GM19372 (cell line): ENCODE measurements at regions not wholly inside any gene's neighbourhood (a gene's known extent, or its start where the extent isn't known, plus 50 kb on each side); places are given as distances from the start of the nearest gene placed in this dataset.
"Not testable (repeated sequence)": the region's sequence is repeated elsewhere in the genome, so short reads cannot be mapped to it uniquely, and the experiment has no call there.

ENCODE experiments used
- ATAC-seq: cut with Tn5 transposase; IDR thresholded peaks from one replicate; pipeline ENCODE4 v1.9.1; 2021; ENCODE audit warnings: mild to moderate bottlenecking, low read depth, moderate library complexity; ENCODE audit not compliant: unreplicated experiment

DNA sequence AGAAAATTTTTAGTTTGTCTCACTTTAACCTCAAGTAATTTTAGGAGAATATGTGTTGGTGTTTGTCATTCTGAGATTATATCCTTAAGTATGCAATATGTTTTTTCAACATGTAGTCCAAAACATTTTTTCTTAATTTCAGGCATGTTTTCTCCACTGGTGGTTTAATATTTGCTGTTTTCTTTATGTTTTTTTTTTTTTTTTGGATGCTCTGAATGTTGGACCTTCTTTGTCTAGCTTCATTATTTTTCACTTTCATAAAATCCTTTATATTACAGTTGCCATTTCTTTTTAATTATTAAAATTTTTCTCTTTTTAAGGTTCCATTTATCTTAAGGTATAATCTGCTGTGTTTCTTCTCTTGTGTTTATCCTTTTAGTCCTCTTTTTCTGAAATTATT, 342.2 kb upstream of the DUSP10 start:
- no peak for ATAC-seq

DNA sequence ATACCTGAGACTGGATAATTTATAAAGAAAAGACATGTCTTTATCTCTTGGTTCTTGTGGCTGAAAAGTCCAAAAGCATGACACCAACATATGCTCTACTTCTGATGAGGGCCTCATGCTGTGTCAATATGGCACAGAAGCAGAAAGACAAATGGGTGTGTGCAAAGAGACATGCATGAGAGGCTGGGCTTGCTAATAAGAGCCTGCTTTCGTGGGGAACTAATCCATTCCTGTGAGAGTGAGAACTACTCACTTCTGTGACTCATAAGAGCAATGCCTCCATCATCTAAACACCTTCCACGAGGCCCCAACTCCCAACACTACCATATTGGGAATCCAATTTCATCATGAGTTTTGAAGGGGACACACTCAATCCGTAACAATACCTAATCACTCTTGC, 340.0 kb upstream of the DUSP10 start:
- ATAC-seq = no peak

DNA sequence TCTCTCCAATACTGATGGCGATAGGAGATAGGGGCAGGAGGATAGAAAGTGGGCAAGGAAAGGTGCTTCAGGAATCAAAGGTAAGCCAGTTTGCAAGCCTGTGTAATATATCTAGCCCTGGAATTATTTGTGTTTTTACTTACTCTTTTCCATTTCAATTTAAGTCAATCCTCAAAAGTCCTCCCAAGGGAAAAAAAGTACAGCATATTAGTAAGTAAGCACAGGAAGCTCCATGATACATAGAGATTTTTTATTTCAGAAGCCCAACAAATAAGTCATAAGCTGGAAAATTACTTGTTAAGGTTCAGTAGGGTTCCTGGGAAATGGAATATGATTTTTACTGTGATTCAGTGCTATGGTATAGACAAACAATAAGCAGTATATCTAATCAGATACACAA, 337.7 kb upstream of the DUSP10 start:
- ATAC-seq = no peak

DNA sequence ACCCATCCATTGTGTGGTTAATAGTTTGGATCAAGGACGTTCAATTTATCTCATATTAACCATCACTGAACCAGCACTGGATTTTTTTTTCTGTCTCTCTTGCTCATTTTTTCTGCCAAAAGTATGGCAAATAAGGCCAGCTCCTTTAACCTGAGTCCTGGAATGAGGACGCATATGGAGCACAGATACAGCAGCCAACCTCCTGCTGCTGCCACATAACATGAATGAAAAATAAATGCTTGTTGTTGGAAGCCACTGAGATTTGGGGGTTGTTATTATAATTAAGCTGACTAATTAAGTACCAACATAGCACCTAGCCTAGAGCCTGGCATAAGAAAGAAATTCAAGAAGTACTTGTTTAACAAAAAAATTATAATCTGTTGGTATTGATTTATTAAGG, 335.3 kb upstream of the DUSP10 start:
- ATAC-seq = no peak

DNA sequence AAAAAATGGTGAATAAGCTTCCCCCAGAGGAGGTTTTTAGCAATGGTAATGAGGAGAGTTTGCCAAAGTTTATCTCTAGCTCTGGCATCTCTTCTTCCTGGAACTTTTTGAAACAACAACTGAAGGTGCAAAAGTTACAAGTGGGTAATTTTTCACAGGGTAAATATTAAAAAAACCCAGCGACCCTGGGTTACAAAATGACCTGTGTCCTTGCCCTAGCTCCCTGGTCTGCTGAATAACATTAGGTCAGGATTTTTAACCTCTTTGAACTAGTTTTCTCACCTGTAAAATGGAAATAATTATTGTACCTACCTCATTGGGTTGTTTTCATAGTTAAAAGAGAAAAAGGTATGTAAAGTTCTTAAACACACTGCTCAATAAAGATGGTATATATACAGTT, 332.4 kb upstream of the DUSP10 start:
- ATAC-seq = no peak

DNA sequence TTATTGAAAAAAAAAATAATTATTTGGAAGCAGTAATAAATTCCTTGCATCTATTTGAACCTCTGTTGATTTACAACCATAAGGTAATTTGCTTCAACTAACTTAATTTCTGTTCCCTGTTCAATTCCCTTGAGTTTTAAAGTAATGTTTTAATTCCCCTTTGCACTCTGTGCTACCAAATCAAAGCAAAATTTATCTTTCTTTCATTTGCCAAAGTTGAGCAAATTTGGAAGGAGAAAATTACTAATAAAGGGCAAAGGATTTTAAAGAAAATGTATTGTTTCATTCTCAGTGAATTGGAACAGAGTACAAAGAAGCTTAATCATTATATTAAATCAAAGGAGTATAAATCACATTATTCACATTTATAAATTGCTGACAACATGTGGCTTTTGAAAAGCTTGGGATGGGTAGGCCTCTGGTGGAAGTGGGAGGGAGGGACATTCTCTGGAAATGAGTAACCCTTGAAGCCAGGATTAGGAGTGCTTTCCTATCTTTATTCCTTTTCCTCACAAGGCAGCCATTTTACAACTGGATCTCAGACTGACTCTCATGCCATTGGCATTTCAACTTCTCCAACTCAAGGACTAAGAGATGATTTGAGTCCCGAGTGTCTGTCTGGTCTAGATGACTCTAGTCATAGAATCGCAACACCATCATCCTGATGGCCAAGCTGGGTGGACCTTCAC, 331.6 kb upstream of the DUSP10 start:
- no peak for ATAC-seq

DNA sequence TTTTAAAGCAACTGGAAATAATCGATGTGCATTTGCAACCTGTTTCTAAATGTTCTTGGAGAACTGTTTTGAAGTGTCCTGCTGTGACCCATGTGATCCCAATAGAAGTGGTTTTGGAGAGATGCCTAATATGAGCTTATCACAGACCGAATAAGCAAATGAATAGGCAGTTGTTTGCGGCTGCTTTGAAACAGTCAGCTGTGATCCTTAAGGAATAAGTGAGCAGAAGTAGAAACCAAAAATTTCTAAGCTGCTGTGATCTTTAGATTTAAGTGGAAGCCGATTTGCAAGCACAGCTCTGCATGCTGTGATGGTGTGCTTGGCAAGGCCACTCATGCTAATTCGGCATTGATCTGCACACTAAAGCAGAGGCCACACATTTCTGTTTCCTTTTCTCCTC, 329.5 kb upstream of the DUSP10 start:
- ATAC-seq = no peak

DNA sequence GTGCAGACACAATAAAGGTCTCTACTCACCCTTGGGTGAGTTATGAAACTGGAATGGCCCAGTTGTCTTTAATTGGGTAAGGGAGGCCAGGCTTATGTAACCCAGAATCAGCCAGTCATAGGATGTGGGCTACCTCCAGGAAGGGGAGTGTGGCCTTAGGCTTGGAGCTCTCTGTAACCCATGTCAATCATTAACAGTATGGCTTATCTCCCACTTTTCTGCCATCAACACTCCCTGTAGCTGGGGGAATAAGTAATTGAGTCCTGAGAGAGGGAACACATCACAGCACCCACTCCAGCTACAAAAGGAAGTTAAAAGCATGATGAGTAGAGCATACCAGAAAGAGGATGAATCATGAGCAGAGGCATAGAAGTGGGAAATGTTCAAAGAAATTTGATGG, 327.0 kb upstream of the DUSP10 start:
- ATAC-seq = no peak

DNA sequence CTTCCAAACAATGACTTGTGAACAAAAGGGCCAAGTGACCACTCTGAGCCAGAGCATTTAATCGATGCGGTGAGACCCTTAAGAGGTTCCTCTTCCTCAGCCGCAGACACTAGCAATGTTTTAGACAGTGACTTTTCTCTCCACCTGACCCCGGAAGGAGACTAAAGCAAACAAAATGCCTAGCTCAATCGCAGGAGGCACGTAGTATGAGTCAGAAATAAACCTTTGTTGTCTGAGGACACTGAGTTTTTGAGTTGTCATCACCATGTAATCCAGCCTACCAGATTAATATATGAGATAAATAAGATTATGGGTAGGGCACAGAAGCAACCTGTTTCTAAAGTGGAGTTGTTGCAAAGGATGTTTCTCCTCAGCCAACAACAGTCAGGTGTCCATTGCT, 326.2 kb upstream of the DUSP10 start:
- no peak for ATAC-seq

DNA sequence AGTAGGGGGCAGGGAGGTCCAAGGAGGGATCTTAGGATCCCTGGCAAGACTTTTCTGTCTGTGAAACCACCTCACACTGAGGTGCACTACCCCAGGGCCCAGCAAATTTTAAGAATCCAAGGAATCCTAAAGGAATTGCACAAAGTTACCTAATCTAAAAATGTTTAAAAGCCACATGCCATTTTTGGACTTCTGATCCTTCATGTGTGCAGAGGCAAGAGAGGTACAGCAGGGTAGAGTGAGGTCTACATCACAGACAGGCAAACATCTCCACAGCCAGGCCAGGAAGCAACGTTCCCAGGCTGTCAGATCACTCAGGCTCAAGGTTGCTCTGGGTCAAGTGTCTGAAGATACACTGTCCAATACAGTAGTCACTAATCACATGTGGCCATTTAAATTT, 324.6 kb upstream of the DUSP10 start:
- ATAC-seq = no peak

DNA sequence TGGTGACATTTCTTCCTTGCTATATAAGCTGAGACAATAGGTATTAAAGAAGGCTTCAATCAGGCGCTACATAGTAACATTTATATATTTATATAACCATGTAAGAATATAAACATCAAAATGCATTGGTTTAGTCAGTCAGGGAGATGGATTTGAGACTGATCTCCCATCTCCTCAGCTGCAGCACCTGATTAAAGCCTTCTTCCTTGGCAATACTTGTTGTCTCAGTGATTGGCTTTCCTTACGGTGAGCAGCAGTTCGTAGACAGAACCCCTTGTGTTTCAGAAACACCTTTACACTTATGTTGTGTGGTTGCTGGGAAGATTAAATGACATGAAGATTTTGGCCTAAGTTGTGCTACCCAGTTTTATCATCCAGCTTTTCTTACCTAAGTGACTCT, 323.3 kb upstream of the DUSP10 start:
- ATAC-seq = no peak

DNA sequence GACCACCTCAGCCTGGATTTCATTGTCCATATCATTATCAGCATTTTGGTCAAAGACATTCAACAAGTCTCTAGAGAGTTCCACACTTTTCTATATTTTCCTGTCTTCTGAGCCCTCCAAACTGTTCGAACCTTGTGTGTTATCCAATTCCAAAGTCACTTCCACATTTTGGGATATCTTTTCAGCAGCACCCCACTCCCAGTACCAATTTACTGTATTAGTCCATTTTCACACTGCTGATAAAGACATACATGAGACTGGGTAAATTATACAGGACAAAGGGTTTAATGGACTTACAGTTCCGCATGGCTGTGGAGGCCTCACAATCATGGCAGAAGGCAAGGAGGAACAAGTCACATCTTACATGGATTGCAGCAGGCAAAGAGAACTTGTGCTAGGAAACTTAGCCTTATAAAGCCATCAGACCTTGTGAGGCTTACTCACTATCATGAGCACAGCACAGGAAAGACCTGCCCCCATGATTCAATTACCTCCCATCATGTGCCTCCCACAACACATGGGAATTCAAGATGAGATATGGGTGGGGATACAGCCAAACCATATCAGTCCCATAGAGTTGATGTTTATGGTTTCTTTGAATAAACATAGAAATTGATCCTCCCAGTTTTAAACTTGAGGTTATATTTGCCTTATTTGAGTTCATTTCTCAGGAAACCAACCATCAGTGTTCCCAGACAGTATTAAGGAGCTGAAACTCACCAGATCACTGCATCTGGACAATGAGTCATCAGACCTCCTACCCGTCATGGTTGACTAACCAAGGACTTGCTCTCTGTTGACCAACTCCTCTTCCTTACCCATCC, 322.7 kb upstream of the DUSP10 start:
- no peak for ATAC-seq

DNA sequence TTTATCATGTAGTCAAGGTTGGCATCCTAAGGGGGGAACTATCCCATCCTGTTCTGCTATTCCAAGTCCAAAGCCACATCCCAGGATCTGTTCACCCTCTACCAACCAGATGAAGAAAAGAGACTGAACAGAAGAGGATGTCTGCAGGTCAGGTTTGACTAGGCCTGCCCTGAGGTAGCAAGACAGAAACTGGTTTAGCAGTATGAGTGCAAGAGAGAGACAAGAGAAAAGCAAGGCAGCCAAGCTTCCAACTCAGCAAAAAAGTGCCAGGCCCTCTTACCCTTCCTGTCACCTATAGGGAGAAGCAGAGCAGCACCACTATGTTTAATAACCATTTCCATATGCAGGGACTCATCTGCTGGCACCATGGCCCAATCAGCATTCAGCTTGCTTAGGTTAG, 320.8 kb upstream of the DUSP10 start:
- ATAC-seq = no peak

DNA sequence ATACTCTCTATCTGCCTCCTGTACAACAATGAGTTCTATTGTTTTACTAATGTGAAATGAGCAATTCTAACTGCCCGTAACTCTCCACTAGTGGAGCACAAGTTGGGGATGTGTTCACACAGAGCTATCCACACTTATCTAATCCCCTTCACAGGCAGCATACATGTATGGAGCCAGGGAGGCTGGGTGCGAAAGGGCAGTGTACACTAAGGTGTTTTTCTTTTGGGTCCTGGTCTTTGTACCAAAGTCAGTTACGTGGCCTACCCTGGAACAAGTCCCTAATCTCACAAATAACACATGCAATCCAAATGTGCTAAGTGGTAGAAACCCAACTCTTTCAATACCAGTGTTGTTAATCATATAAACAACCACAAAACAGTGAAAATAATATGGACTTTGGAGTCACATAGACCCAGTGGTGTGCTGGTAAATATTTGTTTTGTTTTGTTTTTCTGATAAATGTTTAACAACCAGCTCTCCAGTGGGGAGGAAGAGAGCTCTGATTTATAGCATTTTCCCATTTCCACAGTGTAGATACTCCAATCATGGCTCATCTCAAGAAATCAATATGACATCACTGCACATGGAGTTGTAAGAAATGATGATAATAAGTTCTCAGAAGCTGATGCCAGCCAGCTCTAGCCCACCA, 319.9 kb upstream of the DUSP10 start:
- ATAC-seq = no peak

DNA sequence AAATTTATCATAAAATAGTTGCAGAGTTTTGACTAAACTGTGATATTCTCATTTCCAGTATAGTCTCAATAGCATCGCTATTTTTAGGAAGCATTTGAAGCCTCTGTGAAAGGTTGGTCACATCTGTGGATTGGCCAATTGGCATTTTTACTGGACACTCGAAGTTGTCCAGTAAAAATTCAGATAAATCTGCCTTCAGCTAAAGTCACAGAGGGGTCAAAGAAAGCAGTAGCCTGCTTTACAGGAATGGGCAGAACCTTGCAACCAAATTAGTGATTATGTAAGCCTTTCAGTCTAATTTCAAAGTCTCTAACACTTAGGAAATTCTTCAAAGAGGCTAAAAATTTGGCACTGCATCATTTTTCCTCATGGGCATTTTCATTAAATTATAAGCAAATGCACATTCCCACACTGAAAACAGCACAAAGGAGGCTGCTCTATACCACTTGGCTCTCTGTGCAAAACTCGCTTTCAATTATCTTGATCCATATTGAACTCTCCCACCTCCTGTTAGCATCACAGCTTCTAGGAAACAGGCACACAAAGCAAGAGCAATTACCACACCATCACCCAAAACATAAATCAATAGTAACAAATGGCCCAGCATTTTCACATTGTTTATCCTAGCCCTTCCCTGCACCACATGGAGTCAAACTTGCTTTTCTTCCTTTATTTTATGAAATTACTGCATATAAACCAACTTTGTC, 318.5 kb upstream of the DUSP10 start:
- no peak for ATAC-seq

DNA sequence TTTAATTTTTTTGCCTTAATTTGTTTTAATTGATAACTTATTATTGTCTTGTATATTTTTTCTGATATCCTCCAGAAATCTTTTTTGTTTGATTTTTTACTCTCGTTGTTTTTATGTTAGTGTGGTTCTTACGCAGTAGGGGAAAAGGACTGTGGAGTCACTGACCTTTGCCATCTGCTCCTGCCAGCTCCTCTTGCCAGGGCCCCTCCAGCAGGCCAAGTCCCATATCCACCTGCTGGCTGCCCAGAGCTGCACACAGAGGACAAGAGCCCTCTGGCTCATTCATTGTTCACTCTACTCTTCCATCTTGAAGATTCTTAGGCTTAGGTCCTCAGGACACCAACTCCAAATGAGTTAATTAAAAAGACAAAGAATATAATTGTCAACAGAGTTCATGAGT, 316.4 kb upstream of the DUSP10 start:
- no peak for ATAC-seq

DNA sequence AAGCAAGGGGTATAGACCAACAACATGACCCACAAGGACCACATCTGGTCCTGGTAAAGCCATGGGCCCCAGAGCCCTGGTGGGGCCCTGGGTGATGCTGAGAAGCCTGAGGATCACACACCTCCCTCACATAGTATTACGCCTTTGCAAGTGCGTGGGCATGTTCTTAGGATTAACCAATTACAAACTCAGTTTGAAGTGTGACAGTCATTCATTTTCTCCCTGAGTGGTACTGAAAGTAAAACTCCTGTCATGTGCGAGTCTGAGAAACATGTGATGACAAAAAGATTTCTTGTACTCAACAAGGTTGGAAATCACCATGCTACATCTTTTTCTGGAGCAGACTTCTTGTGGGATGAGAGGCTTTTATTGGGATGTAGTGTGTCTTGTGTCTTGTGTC, 315.3 kb upstream of the DUSP10 start:
- no peak for ATAC-seq

DNA sequence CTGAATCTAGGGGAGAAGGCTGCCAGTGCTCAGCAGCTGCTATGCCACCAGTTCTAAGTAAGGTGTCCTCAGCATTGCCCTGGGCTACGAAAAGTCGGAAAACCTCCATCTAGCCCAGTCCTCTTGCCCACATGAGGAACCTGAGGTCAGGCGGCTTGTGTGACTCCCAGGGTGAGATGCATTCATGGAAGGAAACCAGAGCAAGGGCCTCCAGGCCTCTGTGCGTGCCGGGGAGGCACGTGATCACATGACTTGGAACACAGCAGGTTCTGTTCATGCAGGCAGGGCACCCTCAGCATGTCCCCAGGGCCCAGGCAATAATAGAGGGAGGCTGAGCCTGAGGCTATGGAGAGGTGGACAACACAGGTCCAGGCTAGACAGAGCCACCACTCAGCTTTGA, 312.5 kb upstream of the DUSP10 start:
- ATAC-seq = no peak

DNA sequence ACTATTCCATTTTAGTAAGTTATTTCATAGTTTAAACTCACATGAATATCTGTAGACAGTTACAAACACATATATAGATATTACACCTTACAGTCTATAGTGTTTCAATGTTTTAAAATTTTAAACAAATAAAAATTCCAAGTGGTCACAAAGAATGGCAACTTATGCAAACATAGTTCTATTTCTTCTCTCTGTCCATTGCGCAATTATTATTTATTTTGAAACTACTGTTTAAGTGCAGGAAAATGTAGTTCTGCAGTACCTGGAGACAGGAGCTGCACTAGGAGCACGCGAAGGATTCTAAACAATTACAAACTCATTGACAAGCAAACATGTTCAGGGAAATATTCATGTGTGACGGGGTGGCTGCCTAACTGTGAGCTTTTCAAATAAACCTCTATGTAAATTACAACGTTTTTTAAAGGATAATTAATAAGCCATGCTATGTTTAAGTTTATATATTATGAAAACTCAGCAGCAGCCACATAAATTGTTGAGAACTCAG, 312.0 kb upstream of the DUSP10 start:
- no peak for ATAC-seq

DNA sequence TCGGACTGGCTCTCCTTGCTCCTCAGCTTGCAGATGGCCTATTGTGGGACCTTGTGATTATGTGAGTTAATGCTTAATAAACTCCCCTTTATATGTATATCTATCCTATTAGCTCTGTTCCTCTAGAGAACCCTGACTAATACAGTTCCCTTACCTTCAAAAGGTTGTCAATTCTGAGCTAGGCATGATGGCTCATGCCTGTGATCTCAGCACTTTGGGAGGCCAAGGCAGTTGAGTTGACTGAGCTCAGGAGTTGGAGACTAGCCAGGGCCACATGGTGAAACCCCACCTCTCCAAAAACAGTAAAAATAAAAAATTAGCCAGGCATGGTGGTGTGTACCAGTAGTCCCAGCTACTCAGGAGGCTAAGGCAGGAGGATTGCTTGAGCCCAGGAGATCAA, 309.4 kb upstream of the DUSP10 start:
- ATAC-seq = not testable (repeated sequence)

DNA sequence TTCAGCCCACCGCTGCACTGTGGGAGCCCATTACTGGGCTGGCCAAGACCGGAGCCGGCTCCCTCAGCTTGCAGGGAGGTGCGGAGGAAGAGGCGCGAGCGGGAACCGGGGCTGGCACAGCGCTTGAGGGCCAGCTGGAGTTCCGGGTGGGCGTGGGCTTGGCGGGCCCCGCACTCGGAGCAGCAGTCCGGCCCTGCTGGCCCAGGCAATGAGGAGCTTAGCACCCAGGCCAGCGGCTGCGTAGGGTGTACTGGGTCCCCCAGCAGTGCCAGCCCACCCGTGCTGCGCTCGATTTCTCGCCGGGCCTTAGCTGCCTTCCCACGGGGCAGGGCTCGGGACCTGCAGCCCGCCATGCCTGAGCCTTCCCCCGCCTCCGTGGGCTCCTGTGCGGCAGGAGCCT, 307.8 kb upstream of the DUSP10 start:
- not testable (repeated sequence) for ATAC-seq
